ENCODE measurements at regions not wholly inside any gene's neighbourhood (a gene's known extent, or its start where the extent isn't known, plus 50 kb on each side); places are given as distances from the start of the nearest gene placed in this dataset.

DNA sequence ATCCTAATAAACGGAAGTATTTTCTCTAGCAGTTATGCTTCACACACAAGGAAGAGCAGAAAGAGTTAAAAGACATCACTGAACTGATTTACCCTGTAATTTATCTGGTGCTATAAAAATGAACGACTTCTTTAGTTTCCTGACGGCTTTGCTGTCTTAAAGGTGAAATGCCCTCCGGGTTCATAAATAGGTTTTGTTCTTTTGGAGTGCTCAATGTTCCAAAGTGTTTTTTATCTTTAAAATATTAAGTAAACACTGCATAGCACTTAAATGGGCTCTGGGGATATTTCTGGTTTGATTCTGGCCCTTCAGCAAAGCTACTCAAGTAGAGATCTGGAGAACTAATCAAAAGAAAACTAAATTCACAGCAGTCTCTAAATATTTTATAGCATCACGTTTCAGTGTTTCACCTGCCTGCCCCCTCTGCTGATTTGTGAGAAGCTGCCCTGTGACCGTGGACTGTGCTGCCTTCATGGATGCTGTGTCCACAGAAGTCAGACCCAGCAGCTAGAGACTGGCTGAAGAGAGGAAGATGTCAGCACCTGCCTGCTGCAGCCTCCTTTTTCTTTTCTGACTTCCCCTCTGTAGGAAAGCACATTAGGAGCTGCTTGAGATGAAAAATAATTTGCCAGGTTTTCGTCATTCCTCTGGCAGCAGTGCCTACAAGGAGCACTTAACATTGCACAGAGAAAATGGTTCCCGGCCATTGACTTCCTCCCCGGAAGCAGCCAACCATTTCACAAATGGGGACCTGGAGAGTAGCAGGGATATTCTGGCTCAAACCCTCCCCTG is 205.1 kb upstream of the FSCB start:
- DNase-seq (ENCODE audit: low read depth, low spot score), result no peak

GRCh38 chr14:44701563-44702263 is 194.6 kb upstream of the FSCB start:
- DNase-seq (ENCODE audit: low read depth, low spot score), result no peak

DNA sequence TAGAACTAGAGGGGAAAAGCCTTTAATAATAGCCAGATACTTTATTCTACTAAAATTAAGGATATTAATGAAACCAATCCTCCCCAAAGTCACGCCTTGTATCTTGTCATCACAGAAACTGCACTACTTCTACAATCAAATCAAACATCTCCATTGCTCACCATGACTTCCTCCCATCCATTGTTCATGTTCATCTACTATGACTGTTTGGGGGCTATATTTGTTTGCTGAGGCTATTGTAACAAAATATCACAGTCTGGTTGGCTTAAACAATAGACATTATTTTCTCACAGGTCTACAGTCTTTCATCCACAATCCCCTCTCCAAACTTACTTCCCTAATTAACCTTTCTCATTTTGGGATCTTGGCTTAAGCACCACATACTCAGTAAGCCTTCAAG is 193.6 kb upstream of the FSCB start:
- DNase-seq (ENCODE audit: low read depth, low spot score), result no peak

DNA sequence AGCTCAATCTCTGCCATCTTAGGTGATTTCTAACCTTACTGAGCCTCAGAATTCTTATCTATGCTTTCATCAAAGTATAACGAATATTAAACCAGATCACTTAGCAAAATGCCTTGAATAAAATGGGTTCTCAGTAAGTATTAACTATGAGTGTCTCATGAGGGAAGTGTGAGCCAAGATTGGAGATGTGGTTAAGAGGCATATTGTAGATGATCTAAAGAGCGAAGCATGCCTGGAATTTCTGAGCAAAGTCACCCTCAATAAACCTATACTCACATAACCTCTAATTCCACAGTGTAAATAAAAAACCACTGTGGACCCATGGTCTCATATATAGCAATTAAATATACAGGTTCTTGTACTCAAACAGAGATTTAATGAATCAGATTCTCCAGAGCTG is 193.1 kb upstream of the FSCB start:
- no peak for DNase-seq (ENCODE audit: low read depth, low spot score)

GRCh38 chr14:44699391-44699790 is 192.3 kb upstream of the FSCB start:
- no peak for DNase-seq (ENCODE audit: low read depth, low spot score)

DNA sequence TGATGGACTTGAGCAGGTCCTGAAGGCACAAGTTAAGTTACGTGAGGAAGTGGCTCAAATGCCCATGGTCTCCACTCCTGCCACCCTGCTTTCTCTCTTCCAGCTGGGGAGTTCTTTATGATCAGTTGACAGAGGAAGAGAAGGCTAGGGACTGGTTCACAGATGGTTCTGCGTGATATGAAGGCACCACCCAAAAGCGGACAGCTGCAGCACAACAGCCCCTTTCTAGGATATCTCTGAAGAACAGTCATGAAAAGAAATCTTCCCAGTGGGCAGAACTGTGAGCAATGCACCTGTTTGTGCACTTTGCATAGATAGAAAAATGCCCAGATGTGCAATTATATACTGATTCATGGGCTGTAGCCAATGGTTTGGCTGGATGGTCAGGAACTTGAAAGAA is 162.4 kb upstream of the FSCB start:
- no peak for DNase-seq (ENCODE audit: low read depth, low spot score)

DNA sequence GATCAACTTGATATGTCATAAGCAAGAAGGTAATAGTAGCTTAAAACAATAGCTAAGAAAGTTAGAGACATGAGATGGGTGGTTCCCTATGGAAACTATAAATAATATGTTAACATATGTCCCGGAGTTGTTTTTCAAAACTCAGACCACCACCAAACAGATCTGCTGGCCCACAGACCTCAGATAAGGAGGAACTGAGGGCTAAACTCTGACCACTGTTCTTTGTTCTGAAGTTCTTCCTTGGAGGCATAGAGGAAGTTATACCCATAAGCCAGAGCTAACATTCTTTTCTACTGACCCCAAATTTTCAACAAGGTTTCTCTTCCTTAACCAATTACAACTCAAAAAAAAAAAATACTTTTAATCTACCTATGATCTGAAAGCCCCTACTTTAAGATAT is 156.1 kb upstream of the FSCB start:
- no peak for DNase-seq (ENCODE audit: low read depth, low spot score)

- no peak for DNase-seq (ENCODE audit: low read depth, low spot score)
Measured at GRCh38 chr14:44662250-44662891, 155.3 kb upstream of the FSCB start.

DNA sequence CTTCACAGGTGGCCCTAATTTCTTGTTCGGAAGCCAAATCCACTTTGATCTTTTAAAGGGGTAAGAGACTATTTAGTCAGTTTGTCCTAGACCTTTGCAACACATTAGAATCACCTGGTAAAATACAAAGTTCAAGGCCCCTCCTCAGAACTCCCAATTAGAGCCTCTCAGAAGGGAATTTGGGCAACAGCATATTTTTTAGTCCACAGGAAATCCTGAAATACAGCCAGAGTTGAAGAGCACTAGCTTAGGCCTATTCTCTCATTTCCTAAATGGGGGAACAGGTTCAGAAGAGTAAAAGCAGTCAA is 151.3 kb upstream of the FSCB start:
- DNase-seq (ENCODE audit: low read depth, low spot score), result no peak

- no peak for DNase-seq (ENCODE audit: low read depth, low spot score)
Measured at GRCh38 chr14:44657696-44658388, 150.8 kb upstream of the FSCB start.

GRCh38 chr14:44657203-44657602 is 150.1 kb upstream of the FSCB start:
- DNase-seq (ENCODE audit: low read depth, low spot score), result no peak

GRCh38 chr14:44654591-44654990 is 147.5 kb upstream of the FSCB start:
- no peak for DNase-seq (ENCODE audit: low read depth, low spot score)

DNA sequence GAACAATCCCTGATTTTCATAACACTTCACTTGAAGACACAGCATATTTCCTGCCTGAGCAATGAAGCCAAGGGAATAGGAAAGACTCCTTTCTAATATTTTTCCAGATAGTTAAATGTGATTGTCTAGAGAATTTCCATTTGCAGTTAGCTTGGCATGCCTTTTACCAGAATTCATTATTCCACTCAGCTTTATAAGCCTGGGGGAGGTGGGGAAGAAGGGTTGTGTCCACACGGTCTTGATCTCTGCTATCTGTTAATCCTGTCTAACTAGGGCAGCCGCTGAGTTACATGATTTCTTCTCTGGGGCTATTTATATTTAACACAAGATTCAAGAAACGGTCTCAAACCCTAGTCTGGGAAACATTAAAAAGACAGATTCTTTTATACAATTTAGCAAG is 146.6 kb upstream of the FSCB start:
- DNase-seq (ENCODE audit: low read depth, low spot score), result no peak

DNA sequence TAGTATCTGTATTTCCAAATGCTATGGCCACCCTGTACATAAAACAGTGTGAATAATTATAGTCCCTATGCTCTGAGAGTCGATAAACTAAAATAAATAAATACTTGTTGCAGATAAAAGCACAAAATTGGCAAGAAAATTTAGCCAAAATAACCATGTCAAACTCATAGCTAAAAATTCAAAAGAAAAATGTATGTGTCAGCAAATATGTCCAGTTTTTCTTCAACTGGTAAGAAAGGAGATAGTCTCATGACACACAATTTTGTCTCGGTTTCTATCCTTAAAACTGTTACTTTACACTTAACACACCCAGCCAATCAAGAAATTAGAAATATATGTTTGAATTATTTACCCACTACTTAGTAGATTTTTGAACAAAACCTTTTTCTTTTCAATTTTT is 145.6 kb upstream of the FSCB start:
- DNase-seq (ENCODE audit: low read depth, low spot score), result no peak

DNA sequence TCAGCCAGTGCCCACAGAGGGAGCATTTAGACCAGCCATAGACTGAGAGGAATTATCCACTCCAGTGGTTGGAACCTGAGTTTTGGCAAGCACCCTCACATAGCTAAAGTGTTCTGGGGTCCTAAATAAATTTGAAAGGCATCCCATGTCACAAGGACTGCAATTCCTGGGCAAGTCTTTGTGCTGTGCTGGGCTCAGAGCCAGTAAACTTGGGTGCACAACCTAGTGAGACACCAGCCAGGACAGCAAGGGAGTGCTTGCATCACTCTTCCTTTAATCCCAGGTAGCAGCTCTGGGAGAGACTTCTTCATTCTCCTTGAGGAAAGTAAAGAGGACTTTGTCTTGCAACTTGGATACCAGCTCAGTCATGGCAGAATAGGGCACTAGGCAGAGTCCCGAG is 142.0 kb upstream of the FSCB start:
- DNase-seq (ENCODE audit: low read depth, low spot score), result no peak

- no peak for DNase-seq (ENCODE audit: low read depth, low spot score)
Measured at GRCh38 chr14:44640416-44640815, 133.3 kb upstream of the FSCB start.

GRCh38 chr14:44639781-44640385 is 132.8 kb upstream of the FSCB start:
- DNase-seq (ENCODE audit: low read depth, low spot score), result no peak

DNA sequence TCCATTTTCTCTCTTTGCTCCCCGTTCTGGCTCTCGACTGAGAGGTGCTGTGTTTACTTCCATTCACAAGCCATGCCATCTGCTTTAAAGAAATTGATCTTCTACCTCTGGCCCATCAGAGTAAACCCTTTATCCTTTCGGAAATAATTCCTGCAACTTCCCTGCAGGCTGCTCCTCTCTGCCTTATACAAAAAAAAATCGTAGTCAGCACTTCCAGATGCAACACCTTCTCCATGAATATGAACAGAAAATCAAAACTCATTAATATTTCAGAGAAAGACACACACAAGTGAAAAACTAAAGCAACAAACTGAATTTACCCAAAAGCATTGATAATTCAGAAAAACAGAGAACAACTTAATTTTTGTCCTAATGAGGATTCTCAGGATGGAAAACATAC is 127.6 kb upstream of the FSCB start:
- no peak for DNase-seq (ENCODE audit: low read depth, low spot score)

- DNase-seq (ENCODE audit: low read depth, low spot score), result no peak
Measured at GRCh38 chr14:44626423-44626822, 119.3 kb upstream of the FSCB start.

- DNase-seq (ENCODE audit: low read depth, low spot score), result no peak
Measured at GRCh38 chr14:44625098-44625497, 118.0 kb upstream of the FSCB start.

GRCh38 chr14:44620121-44621019 is 113.3 kb upstream of the FSCB start:
- DNase-seq (ENCODE audit: low read depth, low spot score), result no peak
